ENCODE measurements at regions not wholly inside any gene's neighbourhood (a gene's known extent, or its start where the extent isn't known, plus 50 kb on each side); places are given as distances from the start of the nearest gene placed in this dataset.

GRCh38 chr11:71194710-71195109 is 57.7 kb downstream of the SHANK2 start:
- no peak overlapping the region for H3K4me3 ChIP-seq (IDR thresholded peaks at IDR 0.05; ENCODE audit: insufficient read depth, low read depth, low read length)
- H3K27me3 ChIP-seq (ENCODE audit: insufficient read depth, low read depth) = 0 out of 2 replicates have a peak, but pooled peaks cover 3% of the 10 kb centered on the region
- no peak overlapping the region for H3K27ac ChIP-seq
- H3K4me1 ChIP-seq (ENCODE audit: low read depth, poor library complexity, severe bottlenecking) = no peaks in the 10 kb centered on the region
- H3K79me2 ChIP-seq (ENCODE audit: insufficient read depth, low read depth) = no peaks in the 10 kb centered on the region
- H4K20me1 ChIP-seq (ENCODE audit: insufficient read depth) = no peaks in the 10 kb centered on the region
- no peak overlapping the region for H2AFZ ChIP-seq (ENCODE audit: low read depth)
- no peak overlapping the region for H3K4me2 ChIP-seq
- H3K9ac ChIP-seq = no peak overlapping the region
- H3K36me3 ChIP-seq (ENCODE audit: insufficient read depth) = no peaks in the 10 kb centered on the region
- TF ChIP-seq CTCF (conservative IDR thresholded peaks at IDR 0.05; ENCODE audit: low read depth, low read length) = no peak

- Histone ChIP-seq H2AFZ (ENCODE audit: low read depth) (no peak overlapping the region), H3K36me3 (ENCODE audit: insufficient read depth) (no peaks in the 10 kb centered on the region), H3K27ac (no peak overlapping the region), H4K20me1 (ENCODE audit: insufficient read depth) (no peaks in the 10 kb centered on the region), H3K4me3 (IDR thresholded peaks at IDR 0.05; ENCODE audit: insufficient read depth, low read depth, low read length) (no peak overlapping the region), H3K27me3 (ENCODE audit: insufficient read depth, low read depth) (0 out of 2 replicates have a peak, but pooled peaks cover 3% of the 10 kb centered on the region), H3K9ac (no peak overlapping the region), H3K79me2 (ENCODE audit: insufficient read depth, low read depth) (no peaks in the 10 kb centered on the region), H3K4me1 (ENCODE audit: low read depth, poor library complexity, severe bottlenecking) (no peaks in the 10 kb centered on the region), H3K4me2 (no peak overlapping the region)
- no peak for TF ChIP-seq CTCF (conservative IDR thresholded peaks at IDR 0.05; ENCODE audit: low read depth, low read length)
Observed at GRCh38 chr11:71193431-71193830, 58.9 kb downstream of the SHANK2 start.

GRCh38 chr11:71192629-71193028 is 59.7 kb downstream of the SHANK2 start:
- Histone ChIP-seq H3K9ac (no peak overlapping the region), H3K27me3 (ENCODE audit: insufficient read depth, low read depth) (0 out of 2 replicates have a peak, but pooled peaks cover 3% of the 10 kb centered on the region), H3K4me3 (IDR thresholded peaks at IDR 0.05; ENCODE audit: insufficient read depth, low read depth, low read length) (no peak overlapping the region), H3K36me3 (ENCODE audit: insufficient read depth) (no peaks in the 10 kb centered on the region), H3K27ac (no peak overlapping the region), H3K4me2 (no peak overlapping the region), H4K20me1 (ENCODE audit: insufficient read depth) (no peaks in the 10 kb centered on the region), H2AFZ (ENCODE audit: low read depth) (no peak overlapping the region), H3K4me1 (ENCODE audit: low read depth, poor library complexity, severe bottlenecking) (no peaks in the 10 kb centered on the region), H3K79me2 (ENCODE audit: insufficient read depth, low read depth) (no peaks in the 10 kb centered on the region)
- no peak for TF ChIP-seq CTCF (conservative IDR thresholded peaks at IDR 0.05; ENCODE audit: low read depth, low read length)

GRCh38 chr11:71191201-71191600 is 61.2 kb downstream of the SHANK2 start:
- Histone ChIP-seq H3K4me2 (no peak overlapping the region), H3K4me1 (ENCODE audit: low read depth, poor library complexity, severe bottlenecking) (no peaks in the 10 kb centered on the region), H2AFZ (ENCODE audit: low read depth) (no peak overlapping the region), H3K4me3 (IDR thresholded peaks at IDR 0.05; ENCODE audit: insufficient read depth, low read depth, low read length) (no peak overlapping the region), H4K20me1 (ENCODE audit: insufficient read depth) (no peaks in the 10 kb centered on the region), H3K9ac (no peak overlapping the region), H3K36me3 (ENCODE audit: insufficient read depth) (no peaks in the 10 kb centered on the region), H3K27ac (no peak overlapping the region), H3K27me3 (ENCODE audit: insufficient read depth, low read depth) (0 out of 2 replicates have a peak, but pooled peaks cover 3% of the 10 kb centered on the region), H3K79me2 (ENCODE audit: insufficient read depth, low read depth) (no peaks in the 10 kb centered on the region)
- no peak for TF ChIP-seq CTCF (conservative IDR thresholded peaks at IDR 0.05; ENCODE audit: low read depth, low read length)
